ENCODE measurements at regions not wholly inside any gene's neighbourhood (a gene's known extent, or its start where the extent isn't known, plus 50 kb on each side); places are given as distances from the start of the nearest gene placed in this dataset.
"Not testable (repeated sequence)": the region's sequence is repeated elsewhere in the genome, so short reads cannot be mapped to it uniquely, and the experiment has no call there.

- no peak for FAIRE-seq
These were observed 179.0 kb downstream of the NUFIP1 start for GRCh38 chr13:44810061-44810840.

GRCh38 chr13:44809190-44809589, 180.1 kb downstream of the NUFIP1 start:
- FAIRE-seq: no peak

GRCh38 chr13:44808185-44808584, 181.1 kb downstream of the NUFIP1 start:
- FAIRE-seq: no peak

GRCh38 chr13:44807449-44808034, 181.7 kb downstream of the NUFIP1 start:
- FAIRE-seq: no peak

GRCh38 chr13:44806826-44807225, 182.4 kb downstream of the NUFIP1 start:
- FAIRE-seq: no peak

DNA sequence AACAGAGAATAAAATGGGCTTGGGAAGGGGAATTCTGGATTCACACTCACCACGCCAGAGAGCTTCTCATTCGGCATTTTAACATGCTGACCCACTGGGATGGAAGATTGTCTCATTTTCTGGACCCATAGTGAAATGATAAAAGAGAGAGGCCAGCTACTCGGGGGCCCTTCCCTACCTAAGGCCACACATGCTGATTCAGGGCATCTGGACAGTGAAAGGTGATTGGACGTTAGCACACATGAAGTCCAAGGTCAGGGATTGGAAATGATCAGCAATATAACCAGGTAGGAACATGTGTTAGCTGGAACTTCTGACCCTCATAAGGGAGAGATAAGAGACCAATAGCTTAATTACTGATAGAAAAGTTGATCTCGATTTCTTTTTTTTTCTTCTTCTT, 183.7 kb downstream of the NUFIP1 start:
- FAIRE-seq: no peak

DNA sequence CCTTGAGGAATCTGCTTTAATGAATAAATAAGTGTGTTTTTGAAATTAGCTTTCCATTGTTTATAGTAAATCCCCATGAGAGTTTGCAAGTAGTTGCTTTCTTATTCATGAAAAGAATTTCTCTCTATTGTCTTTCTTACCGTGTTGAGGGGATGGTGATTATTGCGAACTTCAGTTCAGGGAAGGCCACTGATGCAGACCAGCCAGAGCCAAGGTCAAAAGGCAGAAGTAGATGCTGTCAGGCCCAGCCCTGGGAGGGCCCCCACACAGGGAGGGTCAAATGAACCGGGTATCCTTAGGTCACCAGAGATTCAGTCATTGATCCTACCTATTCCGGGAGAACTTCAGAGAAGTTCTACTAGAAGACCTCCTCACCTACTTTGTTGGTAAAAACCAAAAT, 185.9 kb downstream of the NUFIP1 start:
- FAIRE-seq: no peak

- no peak for FAIRE-seq
These were observed 186.8 kb downstream of the NUFIP1 start for GRCh38 chr13:44802491-44802890.

DNA sequence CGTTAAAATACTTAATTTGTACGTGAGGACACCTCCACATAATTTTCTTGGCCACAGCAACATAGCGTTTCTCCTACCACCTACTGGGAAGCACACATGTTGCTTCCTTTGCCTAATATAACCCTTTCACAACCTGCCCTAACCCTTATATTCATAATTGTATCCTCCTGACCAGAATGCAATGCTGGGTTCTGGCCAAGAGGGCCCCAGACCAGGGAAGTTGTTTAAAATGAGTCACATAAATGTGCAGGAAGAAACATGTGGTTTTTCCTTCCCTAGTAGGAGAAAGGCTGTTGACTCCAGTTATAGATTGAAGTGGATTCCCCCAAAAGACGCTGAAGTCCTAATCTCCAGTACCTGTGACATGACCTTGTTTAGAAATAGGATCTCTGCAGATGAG, 187.3 kb downstream of the NUFIP1 start:
- no peak for FAIRE-seq

GRCh38 chr13:44800626-44801025, 188.6 kb downstream of the NUFIP1 start:
- FAIRE-seq: no peak

- no peak for FAIRE-seq
These were observed 191.6 kb downstream of the NUFIP1 start for GRCh38 chr13:44797685-44798084.

DNA sequence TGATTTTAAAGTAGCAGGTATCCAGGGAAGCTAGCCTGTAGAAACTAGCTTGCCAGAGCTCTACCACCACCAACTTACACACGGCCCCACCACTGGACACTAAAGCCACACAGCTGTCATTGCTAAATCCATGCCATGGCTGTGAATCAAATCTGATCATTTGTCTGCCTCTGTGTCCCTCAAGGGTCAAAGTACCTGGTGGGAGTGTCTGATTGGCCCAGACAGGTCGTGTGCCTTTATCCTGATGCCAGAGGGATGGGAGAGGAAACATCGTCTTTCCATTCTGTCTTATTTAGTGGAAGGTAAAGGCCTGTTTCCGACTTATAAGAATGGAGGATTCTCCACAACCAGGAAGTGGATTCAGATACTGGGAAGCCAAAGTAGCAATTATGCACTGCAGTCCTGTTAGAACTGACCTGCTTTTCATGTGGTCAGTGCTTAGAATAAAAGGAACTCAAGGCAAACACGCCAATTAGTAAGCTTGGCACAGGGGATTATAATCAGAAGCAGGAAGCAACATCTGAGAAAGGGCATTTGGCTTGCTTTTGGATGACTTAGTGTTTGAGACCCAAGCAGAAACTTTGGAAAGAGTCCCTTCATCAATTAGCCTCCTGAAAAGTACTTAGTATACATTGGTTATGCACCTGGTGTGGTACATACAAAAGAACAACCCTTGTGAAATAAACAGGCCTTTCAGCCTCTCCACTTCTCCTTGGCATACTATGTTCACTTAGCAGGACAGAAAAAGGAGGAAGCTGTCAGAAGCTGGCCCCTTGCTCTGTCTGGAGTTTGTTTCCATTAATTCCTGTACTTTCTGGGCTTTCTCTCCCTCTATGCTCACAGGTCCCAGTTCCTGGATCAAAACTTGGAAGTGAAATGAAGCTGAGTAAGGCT, 192.4 kb downstream of the NUFIP1 start:
- FAIRE-seq: no peak

- FAIRE-seq: not testable (repeated sequence)
These were observed 193.2 kb downstream of the NUFIP1 start for GRCh38 chr13:44796039-44796438.

- FAIRE-seq: no peak
These were observed 194.1 kb downstream of the NUFIP1 start for GRCh38 chr13:44795176-44795575.

- FAIRE-seq: no peak
These were observed 197.2 kb downstream of the NUFIP1 start for GRCh38 chr13:44792096-44792495.

DNA sequence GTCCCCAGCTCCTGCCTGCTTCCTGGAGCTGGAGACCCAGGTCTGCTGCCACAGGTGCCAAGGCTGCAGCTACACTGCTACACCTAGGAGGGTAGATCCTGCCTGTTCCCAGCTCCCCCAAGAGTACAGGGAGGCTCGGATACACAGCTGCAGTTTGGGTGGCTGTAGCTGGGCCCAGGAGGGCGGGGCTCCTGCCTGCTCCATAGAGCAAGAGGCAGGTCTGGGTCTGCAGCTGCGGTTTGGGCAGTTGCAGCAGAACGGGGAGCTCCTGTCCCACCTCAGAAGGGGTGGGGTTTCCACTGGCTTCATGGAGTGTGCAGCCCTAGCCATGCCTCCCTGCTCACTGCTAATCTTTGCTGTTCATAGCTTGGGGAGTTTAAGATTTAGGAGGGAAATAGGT, 199.0 kb downstream of the NUFIP1 start:
- no peak for FAIRE-seq

DNA sequence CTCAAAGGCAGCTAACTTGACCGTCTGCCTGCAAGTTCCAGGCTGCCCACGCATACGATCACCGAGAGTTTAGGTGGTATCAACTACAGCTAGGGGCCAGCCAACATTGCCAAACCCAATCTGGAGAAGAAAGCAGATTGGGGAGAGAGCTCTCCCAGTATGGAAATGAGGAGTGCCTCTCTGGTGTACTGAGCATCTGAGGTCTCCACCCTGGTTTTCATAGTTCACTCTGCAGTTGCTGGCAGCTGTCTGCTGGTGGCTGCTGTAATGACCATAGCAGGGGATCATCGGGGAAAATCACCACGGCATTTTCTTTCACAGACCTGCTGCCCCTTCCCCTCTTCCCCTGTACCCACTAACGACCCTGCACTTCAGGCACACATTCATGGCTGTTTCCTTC, 201.7 kb downstream of the NUFIP1 start:
- no peak for FAIRE-seq

DNA sequence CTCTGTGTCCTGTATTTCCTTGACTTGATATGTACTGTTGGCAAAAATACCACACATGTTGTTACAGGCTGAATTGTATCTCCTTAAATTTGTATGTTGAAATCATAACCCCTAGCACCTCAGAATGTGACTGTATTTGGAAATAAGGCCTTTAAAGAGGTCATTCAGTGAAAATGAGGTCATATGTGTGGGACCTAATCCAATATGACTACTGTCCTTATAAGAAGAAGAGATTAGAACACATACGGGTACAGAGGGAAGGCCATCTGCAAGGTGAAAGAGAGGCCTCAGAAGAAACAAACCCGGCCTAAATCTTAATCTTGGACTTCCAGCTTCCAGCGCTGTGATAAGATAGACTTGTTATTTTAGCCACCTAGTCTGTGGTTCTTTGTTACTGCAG, 202.5 kb downstream of the NUFIP1 start:
- no peak for FAIRE-seq

GRCh38 chr13:44785401-44785800, 203.9 kb downstream of the NUFIP1 start:
- FAIRE-seq: no peak

DNA sequence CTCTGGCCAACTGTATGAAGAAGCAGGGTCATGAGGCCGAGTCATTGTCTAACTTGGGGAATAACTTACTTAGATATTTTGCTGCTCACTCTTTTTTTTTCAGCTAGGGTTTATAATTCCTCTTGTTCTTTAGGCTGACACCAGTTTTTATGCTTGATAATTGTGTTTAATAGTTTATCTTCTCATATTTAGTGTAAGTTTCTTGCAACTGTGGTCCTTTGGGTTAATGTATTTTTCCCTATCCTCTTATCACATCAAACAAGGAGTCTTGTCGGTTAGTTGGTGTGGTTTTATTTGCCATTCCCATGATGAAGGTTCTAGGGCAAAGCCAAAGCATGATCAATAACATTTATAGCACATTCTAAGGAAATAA, 204.6 kb downstream of the NUFIP1 start:
- no peak for FAIRE-seq

DNA sequence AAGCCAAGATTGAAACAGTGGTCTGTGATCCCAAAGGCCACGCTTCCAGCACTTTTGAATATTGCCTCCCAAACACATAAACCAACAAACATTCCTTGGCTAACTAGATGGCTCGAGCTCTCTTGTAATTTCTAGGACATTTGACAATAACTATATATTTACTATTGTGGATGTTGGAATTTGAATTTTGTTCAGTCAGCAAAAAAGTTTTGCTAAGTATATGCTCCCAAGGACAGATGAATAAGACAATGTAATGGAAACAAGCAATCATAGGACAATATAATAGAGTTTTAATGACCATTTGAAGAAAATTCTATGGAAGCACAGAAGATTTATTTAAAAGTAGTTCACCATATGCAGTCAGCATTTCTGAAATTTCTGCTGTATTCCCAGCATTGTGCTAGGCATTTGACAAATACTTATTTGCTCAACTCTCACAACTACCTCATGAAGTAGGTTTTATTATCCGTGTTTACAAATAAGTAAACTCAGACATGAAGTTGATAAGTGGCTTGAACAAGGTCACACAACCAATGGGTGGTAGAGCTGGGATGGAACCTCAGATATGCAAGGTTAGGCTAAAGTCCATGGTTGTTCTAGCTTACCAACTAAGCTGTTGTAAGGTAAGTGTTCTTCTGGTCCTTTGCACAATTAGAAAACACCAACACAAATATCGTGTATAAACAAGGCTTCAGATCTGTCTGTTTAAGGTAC, 205.1 kb downstream of the NUFIP1 start:
- FAIRE-seq: no peak

- no peak for FAIRE-seq
These were observed 204.6 kb upstream of the TSC22D1 start for GRCh38 chr13:44780591-44781280.
